Panc1 (cell line): ENCODE measurements at regions not wholly inside any gene's neighbourhood (a gene's known extent, or its start where the extent isn't known, plus 50 kb on each side); places are given as distances from the start of the nearest gene placed in this dataset.
"Not testable (repeated sequence)": the region's sequence is repeated elsewhere in the genome, so short reads cannot be mapped to it uniquely, and the experiment has no call there.

Experiments used
- ATAC-seq: fragments of 200-7000 bp; cut with Tn5 transposase; 2 replicates; pipeline ENCODE4 v1.9.1; 2020; ENCODE audit warnings: mild to moderate bottlenecking, moderate library complexity
- BruUV-seq: library from RNA; stranded (reverse); fragments of 400-500 nt; replicated peaks from 2 replicates; lab custom pipeline; 2021; lab: Mats Ljungman, UMichigan
- CTCF ChIA-PET: fragments of 300-600 bp; sonication (Branson Sonifier 250); formaldehyde crosslinking; loops from one replicate; lab custom pipeline; 2022; ENCODE audit warnings: antibody characterized with exemption; lab: Charles Lee
- POLR2A ChIA-PET: fragments of 300-600 bp; sonication (Branson Sonifier 250); formaldehyde crosslinking; loops from one replicate; lab custom pipeline; 2022; ENCODE audit warnings: antibody characterized with exemption; lab: Charles Lee
- DNase-seq: peaks from one replicate; pipeline ENCODE4 v3.0.0-alpha.2; 2010; ENCODE audit warnings: low read depth, low spot score
- H3K27ac ChIP-seq: 2 replicates; pipeline ENCODE4 v1.5.1; 2011; ENCODE audit warnings: mild to moderate bottlenecking, low read length, inconsistent platforms
- H3K27me3 ChIP-seq: fragments of 200-500 bp; sonication (Bioruptor generic); 2 replicates; pipeline ENCODE4 v1.6.0; 2014; ENCODE audit warnings: low read length, inconsistent platforms; ENCODE audit not compliant: control insufficient read depth, insufficient read depth
- H3K36me3 ChIP-seq: fragments of 200-500 bp; sonication (Bioruptor generic); 2 replicates; pipeline ENCODE4 v1.5.1; 2014; ENCODE audit warnings: inconsistent platforms, mild to moderate bottlenecking, low read length, moderate library complexity; ENCODE audit not compliant: control insufficient read depth, insufficient read depth
- H3K4me1 ChIP-seq: 2 replicates; pipeline ENCODE4 v1.5.1; 2011; ENCODE audit warnings: inconsistent platforms, mild to moderate bottlenecking, low read length, moderate library complexity; ENCODE audit not compliant: control insufficient read depth, insufficient read depth
- H3K4me3 ChIP-seq, 2 experiments: 2 replicates each; pipeline ENCODE4 v1.5.1; 2011 to 2012; ENCODE audit warnings: low read depth in 2 of 2, low read length in 2 of 2, mild to moderate bottlenecking in 2 of 2, inconsistent platforms in 1 of 2, moderate library complexity in 1 of 2
- H3K9me3 ChIP-seq: fragments of 200-500 bp; sonication (Bioruptor generic); 2 replicates; pipeline ENCODE4 v1.5.1; 2014; ENCODE audit warnings: low read depth, mild to moderate bottlenecking, inconsistent platforms, low read length, moderate library complexity; ENCODE audit not compliant: control insufficient read depth, insufficient read depth
- CTCF ChIP-seq: fragments of 450-650 bp; IDR thresholded peaks from 2 replicates; pipeline ENCODE4 v1.5.1; 2017; ENCODE audit warnings: mild to moderate bottlenecking
- POLR2AphosphoS5 ChIP-seq: IDR thresholded peaks from 2 replicates; pipeline ENCODE4 v1.6.1; 2012; ENCODE audit warnings: mild to moderate bottlenecking, low read depth, low read length, moderate library complexity
- REST ChIP-seq, 2 experiments: IDR thresholded peaks; 2 replicates each; pipeline ENCODE4 v1.6.1; 2011 to 2012; ENCODE audit warnings: low read depth in 2 of 2, control low read depth in 1 of 2, low read length in 1 of 2, mild to moderate bottlenecking in 1 of 2, moderate library complexity in 1 of 2; ENCODE audit not compliant: insufficient read depth in 1 of 2
- SIN3A ChIP-seq: IDR thresholded peaks from 2 replicates; pipeline ENCODE4 v1.6.1; 2012; ENCODE audit warnings: low read depth, mild to moderate bottlenecking, low read length, moderate library complexity, borderline replicate concordance; ENCODE audit not compliant: insufficient read depth
- TCF7L2 ChIP-seq: IDR thresholded peaks from 2 replicates; pipeline ENCODE4 v1.6.1; 2011; ENCODE audit warnings: mild to moderate bottlenecking, low read depth, low read length, inconsistent platforms
- in situ Hi-C: cut with HindIII; loops from 2 replicates; pipeline ENCODE4 v1.10.0; 2016; ENCODE audit warnings: low sequenced_read_pairs, low pct_unique_long_range_greater_than_20kb
- intact Hi-C: fragments of 100-400 bp; cut with micrococcal nuclease; formaldehyde crosslinking; loops from one replicate; pipeline ENCODE4 v1.10.0; 2022; ENCODE audit not compliant: unreplicated experiment

- Histone ChIP-seq H3K27ac (no peak overlapping the region), H3K4me3 (no peak overlapping the region), H3K9me3 (no peaks in the 10 kb centered on the region), H3K36me3 (no peaks in the 10 kb centered on the region; the same call in 1 of the 2 replicates), H3K27me3 (no peaks in the 10 kb centered on the region), H3K4me1 (no peaks in the 10 kb centered on the region)
- POLR2A ChIA-PET, result no interaction called here
- ATAC-seq, result no peak
- no peak for TF ChIP-seq CTCF
- no peak for TF ChIP-seq TCF7L2
- no peak for TF ChIP-seq REST (IDR thresholded peaks at IDR 0.05; ENCODE audit: insufficient read depth in 1 of 2, low read depth in 2 of 2, low read length in 1 of 2)
- TF ChIP-seq POLR2AphosphoS5, result no peak
- no peak for TF ChIP-seq SIN3A
- CTCF ChIA-PET, result no interaction called here
- no peak for DNase-seq
- in situ Hi-C loops (no loop called here), intact Hi-C loops (no loop called here)
- BruUV-seq, result no TSS peak
Observed at GRCh38 chr1:832136-832535, 91.6 kb upstream of the SAMD11 start.

- intact Hi-C loops, H3K27me3 ChIP-seq, H3K9me3 ChIP-seq, BruUV-seq, H3K4me3 ChIP-seq, H3K36me3 ChIP-seq, H3K4me1 ChIP-seq, ATAC-seq, POLR2A ChIA-PET, CTCF ChIA-PET, DNase-seq, in situ Hi-C loops, H3K27ac ChIP-seq: not testable (repeated sequence)
Observed at GRCh38 chr1:833226-833625, 90.5 kb upstream of the SAMD11 start.

GRCh38 chr1:835509-835908 lies 88.2 kb upstream of the SAMD11 start:
- in situ Hi-C loops, CTCF ChIA-PET, H3K4me3 ChIP-seq, H3K4me1 ChIP-seq, H3K36me3 ChIP-seq, POLR2A ChIA-PET, DNase-seq, intact Hi-C loops, BruUV-seq, H3K9me3 ChIP-seq, ATAC-seq, H3K27ac ChIP-seq, H3K27me3 ChIP-seq: not testable (repeated sequence)

GRCh38 chr1:837601-838000 lies 86.1 kb upstream of the SAMD11 start:
- POLR2A ChIA-PET, H3K36me3 ChIP-seq, intact Hi-C loops, H3K27ac ChIP-seq, CTCF ChIA-PET, H3K27me3 ChIP-seq, H3K4me1 ChIP-seq, H3K4me3 ChIP-seq, DNase-seq, ATAC-seq, H3K9me3 ChIP-seq, in situ Hi-C loops, BruUV-seq: not testable (repeated sequence)

GRCh38 chr1:838291-838690 lies 85.4 kb upstream of the SAMD11 start:
- in situ Hi-C loops, H3K4me1 ChIP-seq, H3K36me3 ChIP-seq, CTCF ChIA-PET, POLR2A ChIA-PET, BruUV-seq, H3K27ac ChIP-seq, H3K4me3 ChIP-seq, H3K27me3 ChIP-seq, DNase-seq, intact Hi-C loops, ATAC-seq, H3K9me3 ChIP-seq: not testable (repeated sequence)
